HCT116 (cell line): ENCODE measurements at regions not wholly inside any gene's neighbourhood (a gene's known extent, or its start where the extent isn't known, plus 50 kb on each side); places are given as distances from the start of the nearest gene placed in this dataset.

Experiments
- EZH2phosphoT487 ChIP-seq: fragments of 200-600 bp; IDR thresholded peaks from 2 replicates; pipeline ENCODE4 v1.6.1; 2018; ENCODE audit warnings: antibody characterized with exemption, borderline replicate concordance
- MAX ChIP-seq: IDR thresholded peaks from 2 replicates; pipeline ENCODE4 v1.6.1; 2012
- POLR2A ChIP-seq: IDR thresholded peaks from 2 replicates; pipeline ENCODE4 v1.7.0; 2011; ENCODE audit warnings: borderline replicate concordance; ENCODE audit not compliant: insufficient read depth, insufficient read length; ENCODE audit errors: extremely low read depth
- POLR2AphosphoS5 ChIP-seq: IDR thresholded peaks from 2 replicates; pipeline ENCODE4 v1.6.1; 2011; ENCODE audit warnings: mild to moderate bottlenecking, low read depth, low read length, moderate library complexity
- RAD21 ChIP-seq: IDR thresholded peaks from 2 replicates; pipeline ENCODE4 v1.6.1; 2012; ENCODE audit warnings: low read depth, mild to moderate bottlenecking
- SIN3A ChIP-seq: IDR thresholded peaks from 2 replicates; pipeline ENCODE4 v1.6.1; 2012; ENCODE audit warnings: low read depth
- SP1 ChIP-seq: IDR thresholded peaks from 2 replicates; pipeline ENCODE4 v1.6.1; 2012; ENCODE audit warnings: low read depth
- ZNF274 ChIP-seq: fragments of 200-500 bp; sonication (Bioruptor generic); IDR thresholded peaks from 2 replicates; pipeline ENCODE4 v1.6.1; 2014; ENCODE audit warnings: mild to moderate bottlenecking, low read depth, low read length, inconsistent platforms
- TF ChIP-seq, protein P1 (sequence below), 3 experiments: fragments of 200-600 bp in 1 of 3; sonication (generic) in 1 of 3; IDR thresholded peaks in 2 of 3; conservative IDR thresholded peaks in 1 of 3; 2 replicates each; pipeline ENCODE4 v1.5.1; 2012 to 2017; ENCODE audit warnings: low read depth in 2 of 3, low read length in 2 of 3, antibody characterized with exemption in 1 of 3, borderline replicate concordance in 1 of 3, control low read depth in 1 of 3, mild to moderate bottlenecking in 1 of 3, mixed read lengths in 1 of 3, mixed run types in 1 of 3, moderate library complexity in 1 of 3; ENCODE audit not compliant: insufficient read depth in 1 of 3

DNA sequence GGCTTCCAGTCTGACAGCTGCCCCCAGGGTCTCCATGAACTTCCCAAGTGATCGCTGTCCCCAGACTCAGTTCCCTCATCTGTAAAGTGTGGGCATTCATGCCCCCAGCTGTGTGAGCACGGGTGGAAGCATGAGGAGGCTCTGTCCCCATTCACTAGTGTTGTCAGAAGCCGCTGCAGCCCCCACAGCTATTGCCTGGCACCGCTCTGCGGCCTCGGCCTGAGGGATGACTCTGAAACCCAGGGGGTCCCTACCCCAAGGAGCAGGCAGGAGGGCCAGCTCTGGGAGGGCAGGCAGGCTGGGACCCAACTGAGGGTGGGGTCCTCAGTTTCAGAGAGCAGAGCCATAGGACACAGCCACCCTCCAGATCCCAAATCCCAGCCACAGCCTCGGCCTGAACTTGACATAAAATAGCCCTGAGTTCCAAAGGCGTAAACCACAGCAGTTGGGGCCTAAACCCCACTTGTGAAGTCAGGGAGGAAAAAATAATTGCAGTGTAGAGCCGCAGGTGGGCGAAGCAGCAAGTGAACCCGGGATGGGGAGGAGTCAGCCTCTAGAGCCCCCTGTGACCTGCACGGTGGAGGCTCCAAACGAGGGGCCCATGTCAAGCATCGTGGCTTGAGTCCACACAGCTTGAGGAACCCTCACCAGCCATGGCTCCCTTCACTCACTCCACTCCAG lies 66.0 kb upstream of the ADAMTS2 start:
- TF ChIP-seq POLR2AphosphoS5 (no peak), POLR2A (no peak), SIN3A (no peak), RAD21 (no peak), ZNF274 (no peak), EZH2phosphoT487 (no peak), MAX (no peak), SP1 (no peak)
- TF ChIP-seq, protein P1, sequence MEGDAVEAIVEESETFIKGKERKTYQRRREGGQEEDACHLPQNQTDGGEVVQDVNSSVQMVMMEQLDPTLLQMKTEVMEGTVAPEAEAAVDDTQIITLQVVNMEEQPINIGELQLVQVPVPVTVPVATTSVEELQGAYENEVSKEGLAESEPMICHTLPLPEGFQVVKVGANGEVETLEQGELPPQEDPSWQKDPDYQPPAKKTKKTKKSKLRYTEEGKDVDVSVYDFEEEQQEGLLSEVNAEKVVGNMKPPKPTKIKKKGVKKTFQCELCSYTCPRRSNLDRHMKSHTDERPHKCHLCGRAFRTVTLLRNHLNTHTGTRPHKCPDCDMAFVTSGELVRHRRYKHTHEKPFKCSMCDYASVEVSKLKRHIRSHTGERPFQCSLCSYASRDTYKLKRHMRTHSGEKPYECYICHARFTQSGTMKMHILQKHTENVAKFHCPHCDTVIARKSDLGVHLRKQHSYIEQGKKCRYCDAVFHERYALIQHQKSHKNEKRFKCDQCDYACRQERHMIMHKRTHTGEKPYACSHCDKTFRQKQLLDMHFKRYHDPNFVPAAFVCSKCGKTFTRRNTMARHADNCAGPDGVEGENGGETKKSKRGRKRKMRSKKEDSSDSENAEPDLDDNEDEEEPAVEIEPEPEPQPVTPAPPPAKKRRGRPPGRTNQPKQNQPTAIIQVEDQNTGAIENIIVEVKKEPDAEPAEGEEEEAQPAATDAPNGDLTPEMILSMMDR (IDR thresholded peaks at IDR 0.05 in 2 of 3, conservative IDR thresholded peaks at IDR 0.05 in 1 of 3; ENCODE audit: borderline replicate concordance in 1 of 3, insufficient read depth in 1 of 3, low read depth in 2 of 3, low read length in 2 of 3): no peak
